ENCODE measurements at regions not wholly inside any gene's neighbourhood (a gene's known extent, or its start where the extent isn't known, plus 50 kb on each side); places are given as distances from the start of the nearest gene placed in this dataset.

DNA sequence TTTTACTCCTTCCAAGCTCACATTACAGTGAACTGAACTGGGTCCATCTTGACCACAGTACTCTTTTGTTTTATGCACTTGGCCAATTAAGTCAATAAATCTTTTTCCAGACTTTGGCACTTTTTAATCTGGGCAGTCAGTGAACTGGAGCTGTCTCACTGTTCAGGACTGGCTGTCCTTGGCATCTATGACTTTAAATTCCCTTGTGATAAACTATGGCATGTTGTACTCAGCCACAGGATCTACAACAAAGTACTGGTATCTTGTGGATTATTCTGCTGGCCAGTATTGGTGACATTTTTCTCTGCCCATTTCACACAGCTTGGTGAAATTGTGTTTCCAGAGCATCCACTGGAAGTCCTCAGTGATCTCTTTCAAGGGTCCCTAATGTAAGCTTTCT, 1144.8 kb upstream of the SEMA6A start:
- TF ChIP-seq, protein P1, sequence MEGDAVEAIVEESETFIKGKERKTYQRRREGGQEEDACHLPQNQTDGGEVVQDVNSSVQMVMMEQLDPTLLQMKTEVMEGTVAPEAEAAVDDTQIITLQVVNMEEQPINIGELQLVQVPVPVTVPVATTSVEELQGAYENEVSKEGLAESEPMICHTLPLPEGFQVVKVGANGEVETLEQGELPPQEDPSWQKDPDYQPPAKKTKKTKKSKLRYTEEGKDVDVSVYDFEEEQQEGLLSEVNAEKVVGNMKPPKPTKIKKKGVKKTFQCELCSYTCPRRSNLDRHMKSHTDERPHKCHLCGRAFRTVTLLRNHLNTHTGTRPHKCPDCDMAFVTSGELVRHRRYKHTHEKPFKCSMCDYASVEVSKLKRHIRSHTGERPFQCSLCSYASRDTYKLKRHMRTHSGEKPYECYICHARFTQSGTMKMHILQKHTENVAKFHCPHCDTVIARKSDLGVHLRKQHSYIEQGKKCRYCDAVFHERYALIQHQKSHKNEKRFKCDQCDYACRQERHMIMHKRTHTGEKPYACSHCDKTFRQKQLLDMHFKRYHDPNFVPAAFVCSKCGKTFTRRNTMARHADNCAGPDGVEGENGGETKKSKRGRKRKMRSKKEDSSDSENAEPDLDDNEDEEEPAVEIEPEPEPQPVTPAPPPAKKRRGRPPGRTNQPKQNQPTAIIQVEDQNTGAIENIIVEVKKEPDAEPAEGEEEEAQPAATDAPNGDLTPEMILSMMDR (IDR thresholded peaks at IDR 0.05; ENCODE audit: low read length) = no peak
- TF ChIP-seq EZH2 (optimal IDR thresholded peaks at IDR 0.05; ENCODE audit: low read depth, low read length) = no peak
